Activated CD8-positive, alpha-beta memory T cell treated with anti-CD3 and anti-CD28 coated beads for 48 hours (primary cell): ENCODE measurements at regions not wholly inside any gene's neighbourhood (a gene's known extent, or its start where the extent isn't known, plus 50 kb on each side); places are given as distances from the start of the nearest gene placed in this dataset.

Experiments
- DNase-seq, 3 experiments: peaks; one replicate each; pipeline ENCODE4 v3.0.0-alpha.2; 2020; ENCODE audit warnings: low read depth in 2 of 3, low spot score in 2 of 3

DNA sequence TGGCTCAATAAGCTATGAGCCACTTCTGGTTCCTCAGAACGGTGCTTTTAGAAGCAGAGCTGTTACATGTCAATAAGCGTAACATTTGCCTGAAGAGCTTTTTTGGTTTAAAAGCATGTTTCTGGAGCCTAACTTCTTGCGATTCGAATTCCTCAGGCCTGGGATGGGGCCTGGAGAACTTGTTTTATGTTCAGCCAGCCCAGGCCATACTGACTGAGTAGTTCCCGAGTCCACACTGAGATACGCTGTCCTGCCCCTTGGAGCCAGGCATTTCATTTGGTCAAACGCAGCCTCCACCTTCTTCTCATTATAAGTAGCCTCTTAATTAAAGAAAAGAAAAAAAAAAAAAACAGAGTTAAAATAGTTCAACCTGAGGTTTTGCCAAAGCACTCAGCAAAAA, 260.6 kb upstream of the ANKRD55 start:
- DNase-seq = no peak

DNA sequence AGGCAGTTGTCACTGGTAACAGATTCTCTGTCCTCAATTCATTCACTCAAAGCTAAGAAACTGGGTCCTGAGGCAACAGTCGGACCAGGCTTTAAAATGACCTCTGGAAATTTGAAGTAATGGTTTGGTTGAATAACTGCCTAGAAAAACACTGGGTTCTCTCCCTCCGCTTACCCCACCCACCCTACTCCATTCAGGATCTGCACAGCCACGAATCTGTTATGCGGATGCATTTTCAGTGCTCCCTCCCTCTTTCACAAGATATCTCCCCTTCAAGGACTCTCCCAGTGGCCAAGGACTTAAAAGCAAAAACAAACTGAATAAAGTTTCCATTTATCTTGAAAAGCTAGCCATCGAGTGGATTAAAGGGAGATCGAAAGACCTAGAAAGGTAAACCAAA, 260.2 kb upstream of the ANKRD55 start:
- no peak for DNase-seq

DNA sequence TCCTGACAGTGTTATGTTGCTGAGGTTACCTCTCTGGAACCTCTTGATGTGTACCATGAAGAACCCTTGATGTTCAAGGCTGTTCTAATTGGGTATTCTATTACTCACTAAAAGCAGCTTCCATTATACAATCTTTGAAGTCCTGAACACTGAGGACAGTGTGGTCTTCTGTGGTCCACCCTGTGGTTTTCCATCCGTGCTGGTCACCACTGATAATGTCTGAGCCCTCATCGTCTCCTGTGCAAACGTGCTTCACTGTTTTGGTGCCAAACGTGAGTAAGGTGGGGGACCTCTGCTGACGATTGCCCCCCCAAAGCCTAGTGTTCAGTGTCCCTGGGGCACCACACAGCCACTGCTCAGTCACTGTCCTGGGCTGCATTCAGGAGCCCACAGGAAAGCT, 259.7 kb upstream of the ANKRD55 start:
- DNase-seq = no peak

DNA sequence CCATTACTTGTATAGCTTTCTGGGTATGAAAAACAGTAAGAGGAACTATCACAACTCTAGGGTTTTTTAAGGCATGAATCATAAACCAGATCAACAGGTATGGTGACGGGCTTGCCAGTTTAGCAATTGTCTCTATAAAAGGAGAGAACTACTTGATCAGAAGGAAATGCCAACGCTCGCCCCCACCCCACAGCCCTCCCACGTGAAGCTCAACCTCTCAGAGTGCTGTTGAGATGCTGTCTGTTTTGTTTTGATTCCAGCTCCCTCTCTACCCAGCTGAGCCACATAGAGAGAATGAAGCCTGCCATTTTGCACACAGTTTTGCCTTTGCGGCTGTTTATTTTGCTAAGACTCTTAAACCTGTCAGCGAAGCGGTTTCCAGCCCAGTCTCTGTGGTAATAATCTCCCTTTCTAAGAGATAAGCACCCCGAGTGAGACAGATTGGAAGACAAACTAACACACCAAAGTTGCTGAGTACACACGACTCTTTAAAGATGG, 257.9 kb upstream of the ANKRD55 start:
- no peak for DNase-seq

DNA sequence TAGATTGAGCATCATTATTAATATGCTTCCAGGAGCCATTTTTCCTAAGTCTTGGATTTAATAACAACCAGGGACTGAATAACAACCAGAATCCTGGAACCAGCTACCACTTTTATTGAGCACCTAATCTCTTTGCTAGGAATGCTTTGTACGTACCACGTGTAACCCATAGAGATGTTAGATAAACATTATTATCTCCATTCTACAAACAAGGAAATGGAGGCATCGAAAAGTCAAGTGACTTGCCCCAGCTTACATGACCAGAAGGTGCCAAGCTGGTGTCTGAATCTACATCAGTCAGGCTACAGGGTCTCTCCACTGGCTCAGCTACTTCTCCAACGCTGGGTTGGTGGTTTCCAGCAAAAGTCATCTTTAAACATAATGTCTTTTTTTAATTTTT, 256.1 kb upstream of the ANKRD55 start:
- DNase-seq = no peak

DNA sequence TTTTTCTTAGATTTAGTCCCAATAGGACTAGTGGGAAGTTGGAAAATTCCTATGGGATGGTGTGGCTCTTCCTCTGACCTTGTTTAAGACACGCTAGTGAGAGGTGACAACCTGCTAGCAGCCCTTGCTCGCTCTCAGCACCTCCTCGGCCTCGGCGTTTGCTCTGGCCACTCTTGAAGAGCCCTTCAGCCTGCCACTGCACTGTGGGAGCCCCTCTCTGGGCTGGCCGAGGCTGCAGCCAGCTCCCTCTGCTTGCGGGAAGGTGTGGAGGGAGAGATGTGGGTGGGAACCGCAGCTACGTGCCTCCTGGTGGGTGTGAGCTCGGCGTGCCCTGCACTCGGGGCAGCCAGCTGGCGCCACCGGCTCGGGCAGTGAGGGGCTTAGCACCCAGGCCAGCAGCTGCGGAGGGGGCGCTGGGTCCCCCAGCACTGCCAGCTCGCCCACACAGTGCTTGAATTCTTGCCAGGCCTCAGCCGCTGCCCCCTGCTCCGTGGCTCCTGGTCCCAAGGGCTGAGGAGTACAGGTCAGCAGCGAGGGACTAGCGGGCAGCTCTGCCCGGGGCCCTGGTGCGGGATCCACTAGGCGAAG, 254.5 kb upstream of the ANKRD55 start:
- no peak for DNase-seq

DNA sequence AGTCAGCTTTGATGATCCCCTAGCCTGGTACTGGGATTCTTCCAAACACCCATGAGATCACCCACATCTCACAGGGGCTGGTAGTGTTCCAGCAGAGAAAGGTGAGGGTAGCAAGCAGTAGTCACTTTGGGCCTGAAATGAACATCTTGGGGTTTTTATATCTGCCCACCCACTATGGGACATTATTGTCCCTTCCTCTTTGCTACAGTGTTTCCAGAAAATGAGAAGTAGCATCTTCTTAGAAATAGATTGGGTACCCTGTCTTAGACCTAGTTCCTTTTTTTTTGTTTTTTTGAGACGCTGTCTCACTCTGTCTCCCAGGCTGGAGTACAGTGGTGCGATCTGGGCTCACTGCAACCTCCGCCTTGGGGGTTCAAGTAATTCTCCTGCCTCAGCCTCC, 249.2 kb upstream of the ANKRD55 start:
- no peak for DNase-seq

DNA sequence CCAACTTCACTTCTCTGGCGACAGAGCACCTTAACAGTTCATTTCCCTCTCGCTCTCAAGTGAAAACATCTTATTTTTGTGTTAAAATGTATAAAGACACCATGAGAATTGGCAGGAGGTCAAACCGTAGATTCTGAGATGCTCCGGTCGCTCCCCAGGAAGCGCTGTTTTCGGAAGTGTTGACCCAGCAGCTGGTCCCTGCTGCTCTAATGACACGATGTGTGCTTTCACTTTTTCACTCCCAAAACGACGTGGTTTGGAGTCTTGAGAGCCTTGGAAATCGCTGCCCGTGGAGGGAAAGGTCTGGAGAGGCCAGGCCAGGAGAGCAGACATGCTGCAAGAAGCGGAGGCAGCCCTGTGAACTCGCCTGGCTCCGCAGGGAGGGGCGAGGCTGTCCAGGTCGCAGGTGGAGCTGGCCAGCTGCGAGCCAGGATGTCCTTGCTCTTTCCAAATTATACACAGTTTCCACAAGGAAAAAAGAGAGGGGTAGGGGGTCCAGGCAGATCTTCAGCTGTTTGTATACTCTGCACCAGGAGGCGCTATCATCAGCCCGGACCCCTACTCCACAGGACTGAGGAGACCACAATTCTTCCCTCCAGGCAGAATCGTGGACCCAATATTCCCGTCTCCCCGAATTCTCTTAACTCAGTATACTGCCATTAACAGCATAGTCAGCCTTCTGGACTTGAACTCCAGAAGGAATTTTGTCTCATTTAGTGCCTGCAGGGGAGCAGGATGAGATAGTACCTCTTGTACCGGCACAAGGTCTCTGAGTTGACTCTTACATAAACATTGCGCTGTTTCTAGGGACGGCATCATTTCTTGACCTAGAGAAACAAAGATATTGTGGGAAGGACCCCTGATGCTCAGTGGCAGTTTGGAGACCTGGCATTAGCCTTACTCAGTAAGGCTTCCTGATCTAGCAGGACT, 248.6 kb upstream of the ANKRD55 start:
- peak in 1 of 3 experiments; percentile 12 for DNase-seq

DNA sequence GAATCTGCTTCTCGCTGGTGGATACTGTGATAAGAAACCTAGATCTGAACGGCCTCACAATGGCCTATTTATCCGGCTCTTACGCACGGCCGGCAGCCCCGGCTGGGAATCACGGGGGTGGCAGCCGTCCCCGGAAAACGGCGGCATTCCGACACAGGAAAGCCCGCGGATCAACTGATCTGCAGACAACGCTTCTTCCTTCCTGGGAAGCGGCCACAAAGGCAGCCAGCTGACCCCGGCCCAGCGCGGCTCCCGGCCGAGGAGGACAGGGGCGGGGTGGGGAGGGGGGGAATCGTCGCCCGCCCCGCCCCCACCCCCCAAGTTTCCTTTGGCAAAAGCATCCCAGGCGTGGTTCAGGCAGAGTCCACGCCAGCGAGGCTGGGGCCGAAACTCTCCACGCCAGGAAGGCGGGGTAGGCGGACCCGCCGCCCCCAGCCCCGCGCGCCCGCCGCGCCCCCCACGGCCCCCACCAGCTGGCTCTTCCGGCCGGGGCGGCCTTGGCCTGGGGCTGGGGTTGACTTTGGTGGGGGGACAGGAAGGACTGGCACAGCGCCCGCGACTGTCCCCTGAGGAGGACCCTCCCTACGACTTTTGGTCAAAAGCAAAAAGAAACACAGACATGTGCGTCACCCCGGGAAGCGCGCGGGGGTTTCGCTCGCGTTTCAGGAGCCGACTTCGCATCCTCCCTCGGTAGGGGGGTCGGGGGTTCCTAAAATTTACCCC, 247.7 kb upstream of the ANKRD55 start:
- peak in 1 of 3 experiments; percentile 5 for DNase-seq

DNA sequence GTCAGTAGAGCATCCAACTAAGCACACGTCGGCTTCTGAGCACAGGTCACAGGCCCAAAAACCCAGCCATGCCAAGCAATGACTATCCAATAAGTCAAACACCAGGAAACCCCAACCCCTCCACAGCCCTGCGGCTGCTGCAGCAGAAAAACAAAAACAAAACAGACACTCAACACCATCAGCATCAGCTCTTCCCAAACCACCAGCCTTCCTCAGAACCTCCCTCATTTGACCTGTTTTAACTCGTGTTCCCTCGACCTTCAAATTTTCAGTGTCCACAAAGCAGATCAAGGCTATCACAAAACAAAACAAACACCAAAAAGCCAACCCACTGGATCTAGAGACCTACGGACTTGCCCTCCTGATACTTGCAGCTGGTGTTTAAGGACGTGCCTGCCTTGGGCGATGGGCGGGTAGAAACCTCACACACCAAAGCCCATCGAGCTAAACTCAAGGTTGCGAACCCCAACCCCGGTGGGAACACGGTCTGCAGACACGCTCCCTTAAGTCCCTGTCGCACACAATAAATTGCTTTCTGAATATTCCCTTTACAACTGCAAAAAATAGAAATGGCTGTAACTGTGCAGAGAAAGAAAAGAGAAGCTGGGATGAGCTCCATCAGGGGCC, 247.1 kb upstream of the ANKRD55 start:
- no peak for DNase-seq

DNA sequence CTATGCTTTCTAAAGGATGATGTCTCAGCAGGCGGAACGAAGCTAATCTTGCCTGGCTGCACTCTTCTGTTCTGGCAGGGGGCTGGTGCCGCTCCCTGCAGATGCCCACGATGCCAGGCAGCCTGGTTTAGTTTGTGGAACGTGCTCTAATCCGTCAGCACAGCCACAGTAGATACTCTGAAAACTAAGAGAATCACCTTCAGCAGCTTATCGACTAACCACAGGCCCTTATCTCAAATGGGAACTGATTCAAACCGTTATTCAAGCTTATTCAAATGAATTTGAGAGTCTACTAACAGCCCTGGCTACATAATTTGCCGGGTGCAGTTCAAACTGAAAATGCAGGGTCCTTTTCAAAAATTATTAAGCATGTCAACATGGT, 246.6 kb upstream of the ANKRD55 start:
- no peak for DNase-seq

DNA sequence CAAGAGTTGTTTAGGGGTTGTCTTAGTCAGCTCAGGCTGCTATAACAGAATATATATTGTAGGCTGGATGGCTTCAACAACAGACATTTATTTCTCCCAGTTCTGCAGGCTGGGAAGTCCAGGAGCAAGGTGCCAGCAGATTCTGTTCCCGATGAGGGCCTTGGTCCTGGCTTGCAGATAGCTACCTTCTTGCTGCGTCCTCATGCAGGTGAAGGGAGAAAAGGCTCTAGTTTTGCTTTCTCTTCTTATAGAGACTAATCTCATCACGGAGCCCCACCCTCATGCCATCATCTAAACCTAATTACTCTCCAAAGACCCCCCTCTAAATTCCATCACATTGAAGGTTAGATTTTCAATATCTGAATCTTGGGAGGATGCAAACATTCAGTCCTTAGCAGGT, 246.0 kb upstream of the ANKRD55 start:
- no peak for DNase-seq

DNA sequence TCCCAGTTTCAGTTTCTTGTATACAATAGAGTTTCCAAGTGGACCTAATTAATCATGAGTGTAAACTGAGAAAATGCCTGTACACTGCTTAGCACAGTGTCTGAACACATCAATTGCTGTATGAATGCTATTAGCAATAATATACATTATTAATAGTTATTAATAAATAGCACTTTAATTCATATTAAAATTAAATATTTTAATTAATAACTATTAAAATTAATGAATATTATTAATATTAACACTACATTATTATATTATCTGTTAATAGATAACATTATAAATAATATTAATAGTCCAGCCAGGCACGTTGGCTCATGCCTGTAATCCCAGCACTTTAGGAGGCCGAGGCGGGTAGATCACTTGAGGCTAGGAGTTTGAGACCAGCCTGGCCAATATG, 244.9 kb upstream of the ANKRD55 start:
- no peak for DNase-seq

DNA sequence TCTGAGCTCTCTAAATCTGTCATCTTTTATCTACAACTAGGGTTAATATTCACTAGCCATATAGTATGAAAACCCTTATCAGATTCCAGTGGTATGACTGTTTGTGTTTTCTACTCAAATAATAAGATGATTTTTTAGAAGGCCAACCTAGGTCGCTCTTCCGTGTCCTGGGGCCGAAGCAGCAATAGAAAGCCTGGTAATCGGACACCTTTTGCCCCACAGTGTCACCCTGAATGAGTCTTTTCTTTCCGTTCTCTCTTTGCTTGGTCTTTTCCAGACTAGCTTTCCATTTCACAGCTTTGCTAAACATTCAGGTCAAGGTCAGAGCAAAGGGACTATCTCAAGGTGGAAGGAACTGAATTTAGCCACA, 243.3 kb upstream of the ANKRD55 start:
- DNase-seq = no peak

DNA sequence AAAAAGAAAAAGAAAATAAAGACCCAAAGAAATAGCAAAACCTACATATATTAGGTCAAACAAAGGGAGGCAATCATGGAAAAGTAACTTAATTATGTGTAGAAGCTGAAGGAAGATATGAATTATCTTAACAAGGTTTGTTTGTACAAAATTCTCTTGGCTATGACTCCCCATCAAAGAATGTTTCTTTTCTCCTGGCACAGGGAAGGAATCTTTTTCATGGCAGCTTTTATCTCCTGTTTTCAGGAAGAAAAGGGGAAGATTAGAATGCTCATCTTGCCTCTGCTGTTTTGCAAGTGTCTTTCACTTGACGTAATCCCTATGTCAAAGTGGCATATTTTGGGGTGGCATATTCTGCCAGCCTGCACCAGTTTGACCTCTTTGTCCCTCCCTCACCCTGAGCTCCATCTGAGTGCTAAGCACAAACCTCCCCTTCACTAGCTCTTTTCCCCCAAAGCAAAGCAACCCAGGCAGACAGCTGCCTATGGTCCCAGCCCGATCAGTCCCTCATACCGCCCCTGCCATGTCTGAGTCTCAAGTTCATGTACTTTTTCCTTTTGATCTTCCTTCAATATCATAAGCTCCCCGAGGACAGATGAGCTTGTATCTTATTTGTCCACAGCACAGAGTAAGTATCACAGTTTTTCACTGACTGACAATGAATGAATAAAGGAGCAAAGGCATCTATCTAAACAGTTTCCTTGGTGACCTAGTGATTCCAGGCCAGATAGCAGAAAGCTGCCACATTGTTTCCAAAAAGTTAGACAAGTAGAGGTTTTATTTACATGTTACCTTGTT, 242.8 kb upstream of the ANKRD55 start:
- no peak for DNase-seq

DNA sequence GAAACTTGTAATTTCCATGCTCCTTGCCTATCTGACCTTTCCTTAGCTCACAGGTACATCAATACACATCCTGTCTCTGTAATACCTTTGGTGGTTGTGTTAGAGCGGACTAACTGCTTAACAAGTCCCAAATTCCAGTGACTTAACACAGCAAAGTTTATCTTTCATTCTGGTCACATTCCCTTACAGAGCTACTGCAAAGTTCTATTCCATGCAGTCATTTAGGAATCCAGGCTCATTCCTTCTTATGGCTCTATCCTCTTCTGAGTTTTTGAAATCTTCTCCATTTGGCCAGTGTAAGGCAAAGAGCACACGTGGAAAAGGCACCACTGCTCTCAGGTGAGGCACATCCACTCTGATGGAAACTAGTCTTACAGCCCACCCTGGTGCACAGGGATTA, 238.6 kb upstream of the ANKRD55 start:
- DNase-seq = no peak

DNA sequence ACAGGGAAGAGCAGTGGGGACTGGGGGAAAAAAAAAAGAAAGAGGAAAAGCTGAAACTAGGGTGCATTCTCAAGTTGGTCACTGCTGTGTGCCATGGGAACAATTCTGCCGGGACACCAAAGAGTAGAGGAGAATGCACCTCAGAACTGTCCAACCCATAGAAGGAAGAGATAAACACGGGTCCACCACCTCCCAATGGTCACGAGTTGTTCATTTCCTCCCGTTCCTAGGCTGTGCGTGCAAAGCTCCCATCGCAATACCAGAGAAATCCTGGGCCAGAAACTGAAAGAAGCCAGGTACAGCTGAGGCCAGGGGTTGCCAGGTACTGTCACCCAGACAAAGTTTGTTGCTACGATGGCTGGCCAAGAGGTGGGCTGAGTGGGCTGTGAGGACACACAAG, 236.9 kb upstream of the ANKRD55 start:
- no peak for DNase-seq

DNA sequence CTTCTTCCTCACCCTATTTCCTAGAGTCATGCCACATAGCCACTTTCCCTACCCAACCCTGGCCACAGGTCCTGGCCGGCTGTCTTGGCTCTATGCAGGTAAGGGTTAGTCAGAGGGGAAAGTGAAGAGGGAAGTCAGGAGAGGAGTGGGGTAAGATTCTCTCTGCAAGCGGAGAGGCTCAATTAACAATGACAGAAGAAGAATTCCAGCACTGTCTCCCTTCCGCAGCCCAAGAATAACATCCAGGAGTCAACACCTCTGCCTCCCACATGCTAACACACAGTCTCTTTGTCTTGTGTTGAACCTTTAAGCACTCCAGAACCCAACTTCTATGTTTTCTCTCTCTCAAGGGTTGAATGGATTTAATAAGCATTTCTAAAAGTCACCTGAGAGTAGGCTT, 235.1 kb upstream of the ANKRD55 start:
- no peak for DNase-seq

DNA sequence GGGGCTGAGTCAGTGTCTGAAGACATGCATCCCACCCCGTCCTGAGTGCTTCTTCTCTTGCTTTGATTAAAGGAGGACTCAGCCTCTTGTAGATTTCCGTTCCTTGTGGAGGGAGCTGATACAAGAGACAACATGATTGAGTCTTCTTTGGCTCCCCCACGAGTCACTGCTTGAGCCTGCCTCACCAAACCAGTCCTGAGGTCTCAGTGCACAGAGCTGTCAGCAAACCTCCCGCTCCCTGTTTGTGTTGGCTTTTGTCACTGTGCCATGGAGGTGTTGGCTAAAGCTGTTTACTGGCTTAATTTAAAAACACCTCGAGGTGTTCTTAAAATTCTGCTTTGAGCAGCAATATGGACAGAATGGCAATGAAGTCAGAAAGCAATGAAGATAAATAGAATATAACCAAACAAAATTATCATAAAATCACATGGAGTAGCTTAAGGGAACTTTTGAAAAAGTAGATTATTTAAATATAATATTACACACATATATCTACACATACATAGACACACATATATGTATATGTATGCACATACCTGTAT, 234.1 kb upstream of the ANKRD55 start:
- DNase-seq = no peak

DNA sequence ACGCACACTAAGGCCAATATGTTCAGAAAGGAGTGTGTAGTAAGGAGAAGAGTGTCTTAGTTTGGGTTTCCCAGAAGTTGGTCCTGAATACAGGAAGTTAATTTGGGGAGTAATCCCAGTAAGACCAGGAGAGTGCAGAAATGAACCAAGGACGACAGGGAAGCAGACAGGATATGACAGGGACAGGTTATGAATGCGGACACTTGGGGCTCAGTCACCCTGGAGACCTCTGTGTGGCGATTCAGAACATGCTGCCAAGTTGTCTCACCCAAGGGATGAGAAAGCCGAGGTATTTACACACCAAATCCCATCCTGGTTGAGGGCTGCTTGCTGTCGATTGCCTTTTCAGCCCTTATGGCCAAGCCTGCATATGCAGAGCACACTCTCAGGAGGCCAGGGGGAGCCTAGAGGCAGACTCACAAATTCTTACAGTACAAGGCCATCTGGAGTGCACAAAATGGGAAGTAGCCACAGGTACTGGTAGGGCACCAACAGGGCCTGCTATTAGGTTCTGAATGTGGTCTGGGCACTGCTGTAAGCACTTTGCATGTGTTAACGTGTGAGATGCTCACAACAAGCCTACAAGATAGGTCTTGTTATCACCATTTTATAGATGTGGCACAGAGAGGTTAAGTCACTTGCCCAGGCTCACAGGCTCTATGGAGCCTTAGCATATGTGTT, 233.1 kb upstream of the ANKRD55 start:
- DNase-seq = no peak
